Esophagus squamous epithelium (tissue), 5 donors: ENCODE measurements at regions not wholly inside any gene's neighbourhood (a gene's known extent, or its start where the extent isn't known, plus 50 kb on each side); places are given as distances from the start of the nearest gene placed in this dataset.
"Not testable (repeated sequence)": the region's sequence is repeated elsewhere in the genome, so short reads cannot be mapped to it uniquely, and the experiment has no call there.

Experiments used
- DNase-seq: peaks from one replicate; lab custom pipeline; 2025; lab: John Stamatoyannopoulos, UW
- H3K27ac ChIP-seq, 4 donors: fragments of 200-600 bp; sonication (generic); one replicate each; pipeline ENCODE4 v1.5.1; 2016 to 2019; ENCODE audit warnings: mild to moderate bottlenecking in 1 of 4
- H3K27me3 ChIP-seq, 4 donors: fragments of 200-600 bp; sonication (generic); 1 replicate in 3 of 4; 2 replicates in 1 of 4; pipeline versions ENCODE4 v1.5.1 to v1.6.0; 2017 to 2021; ENCODE audit warnings: antibody characterized with exemption in 1 of 4
- H3K36me3 ChIP-seq, 3 donors: fragments of 200-600 bp; sonication (generic); one replicate each; pipeline ENCODE4 v1.5.1; 2016 to 2019
- H3K4me1 ChIP-seq, 3 donors: fragments of 200-600 bp; sonication (generic); one replicate each; pipeline ENCODE4 v1.5.1; 2017 to 2019
- H3K4me3 ChIP-seq, 4 donors: fragments of 200-600 bp; sonication (generic); 1 replicate in 3 of 4; 2 replicates in 1 of 4; pipeline ENCODE4 v1.5.1; 2016 to 2019; ENCODE audit warnings: mild to moderate bottlenecking in 2 of 4, moderate library complexity in 1 of 4
- H3K9me3 ChIP-seq, 3 donors: fragments of 200-600 bp; sonication (generic); one replicate each; pipeline ENCODE4 v1.5.1; 2016 to 2019
- POLR2A ChIP-seq, 4 donors: fragments of 450-650 bp; IDR thresholded peaks; one replicate each; pipeline ENCODE4 v1.6.1; 2017; ENCODE audit warnings: antibody characterized with exemption in 4 of 4, mild to moderate bottlenecking in 4 of 4, moderate library complexity in 3 of 4
- WGBS, 2 donors: methylation state at CpG; one replicate each; pipeline ENCODE4 v1.1.5; 2018; 5-methylcytosine and 5-hydroxymethylcytosine counted together
- intact Hi-C: fragments of 100-400 bp; cut with DNase I; formaldehyde crosslinking; loops from one replicate; pipeline ENCODE4 v1.15.0; 2022
- TF ChIP-seq, protein P1 (sequence below), 6 experiments: fragments of 450-650 bp in 4 of 6; fragments of 200-600 bp in 2 of 6; sonication (generic) in 2 of 6; IDR thresholded peaks; one replicate each; pipeline ENCODE4 v1.5.1; 2016 to 2019; ENCODE audit warnings: antibody characterized with exemption in 6 of 6, mild to moderate bottlenecking in 4 of 6, moderate library complexity in 4 of 6
- donor health status: DM: yes; HTN: yes; CAD: no.

- no peak for DNase-seq
- H3K27ac ChIP-seq, result no peak overlapping the region
- intact Hi-C loops, result no loop called here
- no peaks in the 10 kb centered on the region for H3K4me1 ChIP-seq
- WGBS, 2 donors, result 64 to 96% methylated on average over 2 of the region's 2 CpGs
- H3K9me3 ChIP-seq, result no peaks in the 10 kb centered on the region
- no peak overlapping the region for H3K4me3 ChIP-seq
- H3K27me3 ChIP-seq, result peaks cover 0 to 19% (median 0%) of the 10 kb centered on the region in 4 donors
- TF ChIP-seq, protein P1, sequence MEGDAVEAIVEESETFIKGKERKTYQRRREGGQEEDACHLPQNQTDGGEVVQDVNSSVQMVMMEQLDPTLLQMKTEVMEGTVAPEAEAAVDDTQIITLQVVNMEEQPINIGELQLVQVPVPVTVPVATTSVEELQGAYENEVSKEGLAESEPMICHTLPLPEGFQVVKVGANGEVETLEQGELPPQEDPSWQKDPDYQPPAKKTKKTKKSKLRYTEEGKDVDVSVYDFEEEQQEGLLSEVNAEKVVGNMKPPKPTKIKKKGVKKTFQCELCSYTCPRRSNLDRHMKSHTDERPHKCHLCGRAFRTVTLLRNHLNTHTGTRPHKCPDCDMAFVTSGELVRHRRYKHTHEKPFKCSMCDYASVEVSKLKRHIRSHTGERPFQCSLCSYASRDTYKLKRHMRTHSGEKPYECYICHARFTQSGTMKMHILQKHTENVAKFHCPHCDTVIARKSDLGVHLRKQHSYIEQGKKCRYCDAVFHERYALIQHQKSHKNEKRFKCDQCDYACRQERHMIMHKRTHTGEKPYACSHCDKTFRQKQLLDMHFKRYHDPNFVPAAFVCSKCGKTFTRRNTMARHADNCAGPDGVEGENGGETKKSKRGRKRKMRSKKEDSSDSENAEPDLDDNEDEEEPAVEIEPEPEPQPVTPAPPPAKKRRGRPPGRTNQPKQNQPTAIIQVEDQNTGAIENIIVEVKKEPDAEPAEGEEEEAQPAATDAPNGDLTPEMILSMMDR (IDR thresholded peaks at IDR 0.05), result no peak
- no peak for TF ChIP-seq POLR2A (IDR thresholded peaks at IDR 0.05)
- H3K36me3 ChIP-seq, result no peaks in the 10 kb centered on the region
Observed at GRCh38 chr5:112584781-112585180, 152.9 kb upstream of the APC start.

GRCh38 chr5:112586596-112587062 is 151.1 kb upstream of the APC start:
- WGBS, 2 donors, result 73 to 100% methylated on average over 2 to 3 of the region's 8 CpGs
- TF ChIP-seq, protein P1 (IDR thresholded peaks at IDR 0.05), result no peak
- no peak for TF ChIP-seq POLR2A (IDR thresholded peaks at IDR 0.05)
- no peaks in the 10 kb centered on the region for H3K9me3 ChIP-seq

DNA sequence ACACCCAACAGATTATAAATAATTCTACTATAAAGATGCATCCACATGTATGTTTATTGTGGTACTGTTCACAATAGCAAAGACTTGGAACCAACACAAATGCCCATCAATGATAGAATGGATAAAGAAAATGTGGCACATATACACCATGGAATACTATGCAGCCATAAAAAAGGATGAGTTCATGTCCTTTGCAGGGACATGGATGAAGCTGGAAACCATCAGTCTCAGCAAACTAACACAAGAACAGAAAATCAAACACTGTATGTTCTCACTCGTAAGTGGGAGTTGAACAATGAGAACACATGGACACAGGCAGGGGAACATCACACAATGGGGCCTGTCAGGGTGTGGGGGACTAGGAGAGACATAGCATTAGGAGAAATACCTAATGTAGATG is 146.8 kb upstream of the APC start:
- H3K4me3 ChIP-seq, intact Hi-C loops: not testable (repeated sequence)

More at GRCh38 chr5:112586596-112587062, 151.1 kb upstream of the APC start:
- no peak overlapping the region for H3K4me3 ChIP-seq
- no peaks in the 10 kb centered on the region for H3K36me3 ChIP-seq
- H3K27me3 ChIP-seq, result peaks cover 0 to 19% (median 0%) of the 10 kb centered on the region in 4 donors
- intact Hi-C loops, result no loop called here
- no peaks in the 10 kb centered on the region for H3K4me1 ChIP-seq
- DNase-seq, result no peak
- H3K27ac ChIP-seq, result no peak overlapping the region

GRCh38 chr5:112594095-112594850 is 143.4 kb upstream of the APC start:
- TF ChIP-seq, protein P1 (IDR thresholded peaks at IDR 0.05), result no peak
- no peak for TF ChIP-seq POLR2A (IDR thresholded peaks at IDR 0.05)
- Histone ChIP-seq H3K27ac (no peak overlapping the region), H3K36me3 (no peaks in the 10 kb centered on the region), H3K4me1 (peaks cover 0 to 10% (median 8%) of the 10 kb centered on the region in 3 donors), H3K27me3 (peaks cover 0 to 30% (median 0%) of the 10 kb centered on the region in 4 donors), H3K4me3 (no peak overlapping the region), H3K9me3 (no peaks in the 10 kb centered on the region)
- intact Hi-C loops, result no loop called here
- 20 to 25% methylated on average over 6 of the region's 6 CpGs for WGBS, 2 donors
- DNase-seq, result no peak

More for the DNA sequence above, 146.8 kb upstream of the APC start:
- Histone ChIP-seq H3K4me1 (peaks cover 0 to 10% (median 8%) of the 10 kb centered on the region in 3 donors), H3K27me3 (peaks cover 0 to 21% (median 0%) of the 10 kb centered on the region in 4 donors)
- not testable (repeated sequence) for H3K27ac ChIP-seq, H3K36me3 ChIP-seq, H3K9me3 ChIP-seq, DNase-seq
- WGBS, 2 donors, result 83 to 89% methylated on average over 1 of the region's 1 CpG

DNA sequence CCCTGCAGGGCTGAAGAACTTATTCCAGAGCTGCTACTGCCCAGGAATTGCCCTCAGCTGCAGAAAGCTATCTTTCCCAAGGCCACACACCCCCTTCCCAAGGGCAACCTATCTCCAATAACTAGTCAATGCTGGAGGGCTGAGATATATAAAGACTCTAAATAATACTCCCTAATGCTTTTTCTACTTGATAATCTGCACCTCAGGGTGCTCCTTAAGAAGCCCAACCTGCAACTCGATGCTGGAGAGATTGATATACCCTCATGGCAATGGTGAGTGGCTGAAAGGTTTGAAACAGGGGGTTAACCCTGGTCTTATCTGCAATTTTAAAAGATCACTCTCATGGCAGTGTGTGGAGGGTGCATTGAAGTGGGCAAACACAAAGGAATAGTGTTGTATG is 142.7 kb upstream of the APC start:
- peaks cover 0 to 30% (median 0%) of the 10 kb centered on the region in 4 donors for H3K27me3 ChIP-seq
- WGBS, 2 donors, result 64% methylated on average over 1 of the region's 1 CpG; no CpG with 5 or more reads in 1 of the 2 donors
- H3K27ac ChIP-seq, result no peak overlapping the region
- no peaks in the 10 kb centered on the region for H3K36me3 ChIP-seq
- no peak for TF ChIP-seq POLR2A (IDR thresholded peaks at IDR 0.05)
- TF ChIP-seq, protein P1 (IDR thresholded peaks at IDR 0.05), result no peak
- intact Hi-C loops, result no loop called here
- no peak overlapping the region for H3K4me3 ChIP-seq
- no peaks in the 10 kb centered on the region for H3K9me3 ChIP-seq
- DNase-seq, result no peak
- peaks cover 0 to 10% (median 8%) of the 10 kb centered on the region in 3 donors for H3K4me1 ChIP-seq
